Esophagus squamous epithelium (tissue), 5 donors: ENCODE measurements at regions not wholly inside any gene's neighbourhood (a gene's known extent, or its start where the extent isn't known, plus 50 kb on each side); places are given as distances from the start of the nearest gene placed in this dataset.

ENCODE experiments used
- DNase-seq: peaks from one replicate; lab custom pipeline; 2025; lab: John Stamatoyannopoulos, UW
- H3K27ac ChIP-seq, 4 donors: fragments of 200-600 bp; sonication (generic); one replicate each; pipeline ENCODE4 v1.5.1; 2016 to 2019; ENCODE audit warnings: mild to moderate bottlenecking in 1 of 4
- H3K27me3 ChIP-seq, 4 donors: fragments of 200-600 bp; sonication (generic); 1 replicate in 3 of 4; 2 replicates in 1 of 4; pipeline versions ENCODE4 v1.5.1 to v1.6.0; 2017 to 2021; ENCODE audit warnings: antibody characterized with exemption in 1 of 4
- H3K36me3 ChIP-seq, 3 donors: fragments of 200-600 bp; sonication (generic); one replicate each; pipeline ENCODE4 v1.5.1; 2016 to 2019
- H3K4me1 ChIP-seq, 3 donors: fragments of 200-600 bp; sonication (generic); one replicate each; pipeline ENCODE4 v1.5.1; 2017 to 2019
- H3K4me3 ChIP-seq, 4 donors: fragments of 200-600 bp; sonication (generic); 1 replicate in 3 of 4; 2 replicates in 1 of 4; pipeline ENCODE4 v1.5.1; 2016 to 2019; ENCODE audit warnings: mild to moderate bottlenecking in 2 of 4, moderate library complexity in 1 of 4
- H3K9me3 ChIP-seq, 3 donors: fragments of 200-600 bp; sonication (generic); one replicate each; pipeline ENCODE4 v1.5.1; 2016 to 2019
- POLR2A ChIP-seq, 4 donors: fragments of 450-650 bp; IDR thresholded peaks; one replicate each; pipeline ENCODE4 v1.6.1; 2017; ENCODE audit warnings: antibody characterized with exemption in 4 of 4, mild to moderate bottlenecking in 4 of 4, moderate library complexity in 3 of 4
- WGBS, 2 donors: methylation state at CpG; one replicate each; pipeline ENCODE4 v1.1.5; 2018; 5-methylcytosine and 5-hydroxymethylcytosine counted together
- intact Hi-C: fragments of 100-400 bp; cut with DNase I; formaldehyde crosslinking; loops from one replicate; pipeline ENCODE4 v1.15.0; 2022
- TF ChIP-seq, protein P1 (sequence below), 6 experiments: fragments of 450-650 bp in 4 of 6; fragments of 200-600 bp in 2 of 6; sonication (generic) in 2 of 6; IDR thresholded peaks; one replicate each; pipeline ENCODE4 v1.5.1; 2016 to 2019; ENCODE audit warnings: antibody characterized with exemption in 6 of 6, mild to moderate bottlenecking in 4 of 6, moderate library complexity in 4 of 6
- donor health status: DM: yes; HTN: yes; CAD: no.

DNA sequence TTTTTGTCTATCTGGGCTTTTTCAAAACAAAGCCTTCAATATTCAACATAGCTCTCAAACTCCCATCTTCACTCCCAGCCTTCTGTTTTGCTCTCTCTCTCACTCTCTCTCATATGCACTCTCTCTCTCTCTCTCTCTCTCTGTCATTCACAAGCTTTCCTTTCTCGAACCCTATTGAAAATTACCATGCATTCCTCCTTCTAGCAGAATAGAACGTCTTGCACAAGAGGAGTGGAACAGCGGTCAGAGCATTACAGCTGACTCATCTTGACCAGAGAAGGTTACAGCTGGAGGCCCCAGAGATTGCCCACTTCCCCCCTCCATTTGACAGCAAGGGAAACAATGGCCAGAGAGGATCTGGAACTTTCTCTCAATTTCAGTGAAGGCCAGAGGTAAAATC is 51.0 kb upstream of the LIFR start:
- no peak overlapping the region for H3K4me3 ChIP-seq
- no peaks in the 10 kb centered on the region for H3K27me3 ChIP-seq
- no peaks in the 10 kb centered on the region for H3K36me3 ChIP-seq
- no peak overlapping the region for H3K27ac ChIP-seq
- 37 to 40% methylated on average over 3 of the region's 3 CpGs for WGBS, 2 donors
- intact Hi-C loops: no loop called here
- no peak for TF ChIP-seq POLR2A (IDR thresholded peaks at IDR 0.05)
- TF ChIP-seq, protein P1, sequence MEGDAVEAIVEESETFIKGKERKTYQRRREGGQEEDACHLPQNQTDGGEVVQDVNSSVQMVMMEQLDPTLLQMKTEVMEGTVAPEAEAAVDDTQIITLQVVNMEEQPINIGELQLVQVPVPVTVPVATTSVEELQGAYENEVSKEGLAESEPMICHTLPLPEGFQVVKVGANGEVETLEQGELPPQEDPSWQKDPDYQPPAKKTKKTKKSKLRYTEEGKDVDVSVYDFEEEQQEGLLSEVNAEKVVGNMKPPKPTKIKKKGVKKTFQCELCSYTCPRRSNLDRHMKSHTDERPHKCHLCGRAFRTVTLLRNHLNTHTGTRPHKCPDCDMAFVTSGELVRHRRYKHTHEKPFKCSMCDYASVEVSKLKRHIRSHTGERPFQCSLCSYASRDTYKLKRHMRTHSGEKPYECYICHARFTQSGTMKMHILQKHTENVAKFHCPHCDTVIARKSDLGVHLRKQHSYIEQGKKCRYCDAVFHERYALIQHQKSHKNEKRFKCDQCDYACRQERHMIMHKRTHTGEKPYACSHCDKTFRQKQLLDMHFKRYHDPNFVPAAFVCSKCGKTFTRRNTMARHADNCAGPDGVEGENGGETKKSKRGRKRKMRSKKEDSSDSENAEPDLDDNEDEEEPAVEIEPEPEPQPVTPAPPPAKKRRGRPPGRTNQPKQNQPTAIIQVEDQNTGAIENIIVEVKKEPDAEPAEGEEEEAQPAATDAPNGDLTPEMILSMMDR (IDR thresholded peaks at IDR 0.05): no peak
- no peaks in the 10 kb centered on the region for H3K4me1 ChIP-seq
- no peaks in the 10 kb centered on the region for H3K9me3 ChIP-seq
- DNase-seq: no peak

DNA sequence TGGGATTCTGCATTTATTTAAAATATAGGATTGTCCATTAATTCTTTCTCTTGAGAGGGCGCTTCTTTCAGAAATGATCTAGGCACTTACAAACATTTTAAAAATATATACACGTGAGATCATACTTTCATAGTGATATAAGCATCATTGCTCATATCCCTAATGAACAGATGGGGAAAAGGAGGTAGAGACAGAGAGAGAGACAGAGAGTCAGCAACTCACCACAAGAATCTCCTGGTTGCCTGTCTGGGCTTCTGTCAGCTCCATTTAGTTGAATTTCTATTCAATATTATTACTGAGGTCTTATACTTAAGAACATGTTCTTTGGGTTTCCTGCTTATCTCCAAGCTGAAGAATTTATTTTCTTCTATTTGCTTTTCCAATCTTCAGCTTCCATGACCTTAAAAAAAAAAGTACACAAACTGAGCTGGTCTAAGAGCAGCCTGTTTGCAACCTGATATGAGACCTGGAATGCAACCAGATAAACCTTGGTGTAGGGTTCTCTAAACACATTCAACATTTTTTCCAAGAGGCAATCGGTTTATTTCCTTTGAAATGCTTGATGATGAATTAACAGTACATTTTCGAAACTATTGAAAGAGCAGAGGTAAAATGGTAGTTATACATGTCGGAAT is 51.6 kb upstream of the LIFR start:
- Histone ChIP-seq H3K27me3 (no peaks in the 10 kb centered on the region), H3K36me3 (no peaks in the 10 kb centered on the region), H3K27ac (no peak overlapping the region), H3K9me3 (no peaks in the 10 kb centered on the region), H3K4me3 (no peak overlapping the region), H3K4me1 (no peaks in the 10 kb centered on the region)
- 61 to 70% methylated on average over 5 of the region's 5 CpGs for WGBS, 2 donors
- intact Hi-C loops: no loop called here
- no peak for TF ChIP-seq POLR2A (IDR thresholded peaks at IDR 0.05)
- TF ChIP-seq, protein P1 (IDR thresholded peaks at IDR 0.05): no peak
- no peak for DNase-seq

DNA sequence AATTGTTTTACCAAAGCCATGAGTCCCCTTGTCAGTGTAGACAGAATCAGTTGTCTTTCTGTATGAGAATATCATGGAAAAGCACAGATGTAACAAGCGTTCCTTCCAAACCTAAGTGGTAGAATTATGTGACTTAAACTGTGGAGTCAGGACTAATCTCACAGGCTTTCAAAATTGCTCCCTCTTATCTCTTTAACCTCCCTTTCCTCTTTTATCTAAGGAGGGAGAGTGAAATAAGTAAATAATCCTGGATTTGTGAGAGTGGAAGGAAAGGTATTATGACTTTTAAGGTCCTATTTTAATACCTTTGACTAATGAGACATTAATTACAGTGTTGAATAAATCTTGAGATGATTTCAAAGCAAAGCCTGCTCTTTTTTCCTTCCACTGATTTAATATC is 52.4 kb upstream of the LIFR start:
- no peaks in the 10 kb centered on the region for H3K9me3 ChIP-seq
- TF ChIP-seq, protein P1 (IDR thresholded peaks at IDR 0.05): no peak
- TF ChIP-seq POLR2A (IDR thresholded peaks at IDR 0.05): no peak
- no peak for DNase-seq
- no peak overlapping the region for H3K4me3 ChIP-seq
- no peaks in the 10 kb centered on the region for H3K36me3 ChIP-seq
- H3K27me3 ChIP-seq: no peaks in the 10 kb centered on the region
- H3K27ac ChIP-seq: no peak overlapping the region
- intact Hi-C loops: no loop called here
- 86 to 90% methylated on average over 1 of the region's 1 CpG for WGBS, 2 donors
- peaks cover 0 to 4% (median 0%) of the 10 kb centered on the region in 3 donors for H3K4me1 ChIP-seq

DNA sequence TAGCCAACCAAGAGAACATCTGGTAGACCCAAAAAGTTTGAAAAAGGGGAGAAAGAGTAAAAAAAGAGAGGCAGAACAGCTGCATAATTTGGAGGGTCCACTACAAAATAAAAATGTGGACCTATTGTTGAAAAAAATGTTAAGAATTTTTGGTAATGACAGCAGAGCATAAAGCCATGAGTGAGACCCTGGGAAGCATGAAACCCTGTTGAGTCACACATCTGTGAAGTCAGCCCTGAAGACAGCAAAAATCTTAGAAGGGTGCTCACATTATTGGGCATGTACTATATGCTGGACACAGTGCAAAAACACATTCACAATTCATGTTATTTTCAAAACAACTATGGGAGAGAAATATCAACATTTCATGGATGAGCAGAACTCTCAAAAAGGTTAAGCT is 56.4 kb upstream of the LIFR start:
- H3K27me3 ChIP-seq: no peaks in the 10 kb centered on the region
- no peaks in the 10 kb centered on the region for H3K9me3 ChIP-seq
- TF ChIP-seq, protein P1 (IDR thresholded peaks at IDR 0.05): no peak
- TF ChIP-seq POLR2A (IDR thresholded peaks at IDR 0.05): no peak
- no peaks in the 10 kb centered on the region for H3K36me3 ChIP-seq
- no peak overlapping the region for H3K4me3 ChIP-seq
- no peak overlapping the region for H3K27ac ChIP-seq
- DNase-seq: no peak
- peaks cover 0 to 16% (median 0%) of the 10 kb centered on the region in 3 donors for H3K4me1 ChIP-seq
- intact Hi-C loops: no loop called here

DNA sequence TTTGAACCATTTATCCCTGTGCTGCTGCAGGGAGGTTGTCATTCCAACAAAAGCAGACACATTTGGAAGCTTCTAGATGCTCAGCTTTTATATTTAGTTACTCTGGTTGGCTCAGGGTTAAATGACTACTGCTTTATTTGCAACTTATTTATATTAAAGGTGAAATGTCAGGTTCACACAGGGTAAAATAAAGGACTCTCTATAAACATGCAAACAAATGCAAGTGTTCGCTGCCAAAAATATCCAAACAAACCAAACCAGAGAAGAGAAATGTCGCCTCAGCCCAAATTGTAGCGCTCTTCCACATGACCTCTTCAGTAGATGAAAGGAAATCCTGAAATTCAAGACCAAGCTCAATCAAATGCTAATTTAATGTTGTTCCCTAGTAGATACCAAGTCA is 57.0 kb upstream of the LIFR start:
- H3K27ac ChIP-seq: no peak overlapping the region
- 62 to 73% methylated on average over 3 of the region's 3 CpGs for WGBS, 2 donors
- intact Hi-C loops: no loop called here

More for the DNA sequence above, 57.0 kb upstream of the LIFR start:
- Histone ChIP-seq H3K36me3 (no peaks in the 10 kb centered on the region), H3K4me3 (no peak overlapping the region), H3K9me3 (no peaks in the 10 kb centered on the region), H3K27me3 (no peaks in the 10 kb centered on the region), H3K4me1 (peaks cover 0 to 16% (median 0%) of the 10 kb centered on the region in 3 donors)
- no peak for DNase-seq
- TF ChIP-seq, protein P1 (IDR thresholded peaks at IDR 0.05): no peak
- TF ChIP-seq POLR2A (IDR thresholded peaks at IDR 0.05): no peak
